ENCODE measurements at regions not wholly inside any gene's neighbourhood (a gene's known extent, or its start where the extent isn't known, plus 50 kb on each side); places are given as distances from the start of the nearest gene placed in this dataset.

GRCh38 chr4:96776920-96777527 lies 937.1 kb downstream of the PDHA2 start:
- DNase-seq (ENCODE audit: low spot score), result no peak

DNA sequence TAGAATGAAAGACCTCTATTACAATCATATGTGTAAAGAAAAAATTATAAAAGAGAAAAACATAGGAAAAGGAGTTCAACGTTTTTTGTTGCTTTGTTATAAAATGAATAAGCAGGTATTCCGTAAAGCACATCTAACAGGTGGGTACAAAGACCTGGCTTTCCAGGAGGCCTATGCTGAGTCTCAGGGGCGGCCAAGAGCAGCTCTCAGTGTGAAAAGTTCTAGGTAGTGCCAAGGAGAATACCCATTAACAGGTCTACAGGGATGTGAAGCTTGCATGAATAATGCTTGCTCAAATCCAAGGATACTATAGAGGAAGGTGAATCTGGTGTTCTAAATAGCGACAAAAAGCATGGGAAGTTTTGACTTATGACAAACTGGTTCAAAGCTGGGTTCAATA lies 944.4 kb downstream of the PDHA2 start:
- DNase-seq (ENCODE audit: low spot score), result no peak

DNA sequence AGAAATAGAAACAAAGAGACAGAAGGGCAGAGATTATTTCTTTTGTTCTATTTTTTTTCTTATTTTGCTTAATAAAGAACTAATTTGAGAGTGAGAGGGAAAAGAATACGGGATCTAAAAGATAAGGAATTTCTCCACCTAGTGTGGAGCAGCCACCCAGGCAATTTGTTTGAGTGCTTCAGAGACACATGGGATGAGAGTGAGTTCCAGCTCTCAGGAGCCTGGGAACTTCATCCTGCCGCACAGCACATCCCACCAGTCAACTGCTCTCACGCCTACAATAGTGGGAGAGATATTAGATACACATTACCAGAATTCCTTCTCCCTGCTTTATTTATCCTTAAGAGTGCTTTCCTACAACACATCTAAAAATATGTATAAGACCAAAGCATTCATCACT lies 946.4 kb downstream of the PDHA2 start:
- DNase-seq (ENCODE audit: low spot score), result no peak

GRCh38 chr4:96787766-96788165 lies 947.9 kb downstream of the PDHA2 start:
- no peak for DNase-seq (ENCODE audit: low spot score)

DNA sequence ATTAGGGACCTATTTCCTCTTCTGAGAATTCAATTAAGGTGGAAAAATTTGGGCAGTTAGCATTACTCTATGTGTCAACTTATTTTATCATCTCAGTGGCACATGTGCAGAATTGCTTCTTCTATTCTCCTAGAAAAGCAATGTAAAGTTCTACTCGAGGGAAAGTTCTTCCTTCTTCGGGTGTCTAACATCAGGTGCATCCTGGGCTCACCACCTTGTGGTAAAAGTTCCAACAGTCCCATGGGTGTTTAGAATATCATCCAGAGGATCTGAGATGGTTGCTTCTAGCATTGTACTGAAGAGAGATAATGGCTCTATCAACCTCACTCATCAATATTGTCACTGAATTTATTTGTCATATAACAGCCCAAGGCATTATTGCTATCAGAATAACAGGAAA lies 969.7 kb downstream of the PDHA2 start:
- DNase-seq (ENCODE audit: low spot score), result no peak

DNA sequence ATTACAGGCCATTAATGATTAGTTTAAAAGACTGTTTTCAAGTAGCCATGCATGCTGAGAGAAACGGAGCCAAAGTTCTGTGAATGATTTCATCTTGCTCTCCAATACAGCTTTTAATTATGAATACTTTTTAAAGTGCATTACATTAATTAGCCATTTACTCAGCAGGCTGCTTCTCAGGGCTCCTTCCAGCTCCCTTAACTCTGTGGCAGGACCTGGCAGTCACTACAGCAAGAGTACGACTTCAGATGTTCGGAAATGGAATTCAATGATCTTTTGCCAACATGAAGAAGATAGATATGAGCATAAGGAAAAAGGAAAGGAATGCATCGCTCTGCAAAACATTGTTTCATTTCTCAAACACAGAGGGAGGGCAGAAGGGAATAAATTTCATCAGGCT lies 987.2 kb downstream of the PDHA2 start:
- no peak for DNase-seq (ENCODE audit: low spot score)

- no peak for DNase-seq (ENCODE audit: low spot score)
Observed at GRCh38 chr4:96833831-96834230, 993.9 kb downstream of the PDHA2 start.

- DNase-seq (ENCODE audit: low spot score), result no peak
Observed at GRCh38 chr4:96835991-96836390, 996.1 kb downstream of the PDHA2 start.

GRCh38 chr4:96839441-96839840 lies 999.5 kb downstream of the PDHA2 start:
- DNase-seq (ENCODE audit: low spot score), result no peak

DNA sequence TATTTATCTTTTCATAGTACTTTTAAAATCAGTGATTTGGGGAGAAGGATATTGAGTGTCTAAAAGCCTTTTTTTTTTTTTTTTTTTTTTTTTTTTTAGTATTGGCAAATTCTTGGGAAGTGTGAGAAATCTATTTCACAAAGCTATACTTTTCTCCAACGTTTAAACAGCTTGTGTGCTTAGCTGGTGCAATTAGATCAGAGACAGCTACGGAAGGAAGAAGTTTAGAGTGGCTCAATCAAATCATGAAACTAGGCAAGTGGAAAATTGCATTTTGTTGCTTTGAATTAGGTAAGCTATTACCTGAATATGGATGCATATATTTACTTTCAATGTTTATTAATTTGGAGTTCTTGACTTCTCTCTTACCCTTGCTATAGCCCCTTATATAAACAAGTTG lies 1001.9 kb downstream of the PDHA2 start:
- DNase-seq (ENCODE audit: low spot score), result no peak

DNA sequence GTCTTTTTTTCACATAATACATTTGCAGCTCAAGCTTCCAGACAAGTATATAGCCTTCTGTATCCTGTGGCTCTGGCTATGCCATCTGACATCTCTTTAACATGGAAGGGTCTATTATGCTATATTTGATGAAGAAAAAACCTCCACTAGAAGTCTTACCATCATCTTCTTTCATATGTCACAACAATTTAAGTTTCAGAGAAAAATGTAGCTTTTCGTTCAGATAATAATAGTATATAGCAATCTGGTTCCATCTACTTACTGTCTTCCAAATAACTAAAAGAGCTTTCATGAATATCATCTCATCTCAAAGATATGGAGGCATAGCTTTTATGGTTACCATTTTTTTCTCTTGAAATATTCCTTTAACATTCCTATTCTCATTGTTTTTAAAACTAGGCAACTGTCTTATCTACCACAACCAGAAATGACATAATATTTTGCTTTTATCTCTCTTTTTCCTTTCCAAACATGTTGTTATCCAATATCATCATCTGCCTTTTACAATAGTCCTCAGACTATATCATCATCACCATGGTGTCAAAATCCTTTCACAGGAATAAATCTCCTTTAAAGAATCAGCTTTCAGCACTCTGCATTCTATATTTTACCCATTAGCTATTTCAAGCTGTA lies 1005.1 kb downstream of the PDHA2 start:
- DNase-seq (ENCODE audit: low spot score), result no peak

- DNase-seq (ENCODE audit: low spot score), result no peak
Observed at GRCh38 chr4:96845819-96846218, 1005.9 kb downstream of the PDHA2 start.

- DNase-seq (ENCODE audit: low spot score), result no peak
Observed at GRCh38 chr4:96874657-96875056, 1034.8 kb downstream of the PDHA2 start.

GRCh38 chr4:96879527-96879926 lies 1039.6 kb downstream of the PDHA2 start:
- DNase-seq (ENCODE audit: low spot score), result no peak

DNA sequence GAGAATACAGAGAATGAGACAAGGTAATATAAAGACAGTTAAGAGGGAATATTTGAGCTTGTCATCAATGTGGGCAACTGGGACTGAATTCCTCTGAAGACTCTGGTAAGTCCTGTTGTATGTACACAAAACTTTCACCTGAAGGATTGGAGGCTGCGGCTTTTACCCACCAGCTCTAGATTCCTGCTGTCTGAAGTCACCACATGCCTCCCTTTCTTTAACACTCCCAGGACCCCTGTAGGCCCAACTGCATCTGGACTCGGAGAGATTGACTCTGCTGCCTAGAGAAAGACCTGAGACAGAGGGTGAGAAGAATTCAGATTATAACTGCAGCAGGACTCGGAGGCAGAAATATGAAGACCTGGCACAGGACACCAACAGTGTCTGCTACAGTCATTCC lies 1048.0 kb downstream of the PDHA2 start:
- DNase-seq (ENCODE audit: low spot score), result no peak

GRCh38 chr4:96894621-96895020 lies 1054.7 kb downstream of the PDHA2 start:
- no peak for DNase-seq (ENCODE audit: low spot score)

DNA sequence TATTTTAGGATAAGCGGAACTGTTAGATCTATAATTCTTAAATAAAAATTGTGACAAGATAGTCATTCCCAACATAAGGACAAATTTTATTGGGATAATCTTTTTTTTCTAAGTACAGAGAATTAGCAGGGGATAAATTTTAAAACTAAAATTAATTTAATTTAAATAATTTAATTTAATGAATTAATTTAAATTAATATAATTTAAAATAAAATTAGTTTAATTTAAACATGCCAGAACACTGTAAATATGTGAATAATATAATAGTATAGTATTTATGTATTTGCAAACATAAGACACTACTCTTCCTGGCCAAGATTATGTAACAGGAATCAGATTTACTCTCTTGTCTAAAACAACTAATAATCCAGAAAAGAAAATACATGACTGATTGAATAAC lies 1055.9 kb downstream of the PDHA2 start:
- DNase-seq (ENCODE audit: low spot score), result no peak

- no peak for DNase-seq (ENCODE audit: low spot score)
Observed at GRCh38 chr4:96912716-96913115, 1072.8 kb downstream of the PDHA2 start.

DNA sequence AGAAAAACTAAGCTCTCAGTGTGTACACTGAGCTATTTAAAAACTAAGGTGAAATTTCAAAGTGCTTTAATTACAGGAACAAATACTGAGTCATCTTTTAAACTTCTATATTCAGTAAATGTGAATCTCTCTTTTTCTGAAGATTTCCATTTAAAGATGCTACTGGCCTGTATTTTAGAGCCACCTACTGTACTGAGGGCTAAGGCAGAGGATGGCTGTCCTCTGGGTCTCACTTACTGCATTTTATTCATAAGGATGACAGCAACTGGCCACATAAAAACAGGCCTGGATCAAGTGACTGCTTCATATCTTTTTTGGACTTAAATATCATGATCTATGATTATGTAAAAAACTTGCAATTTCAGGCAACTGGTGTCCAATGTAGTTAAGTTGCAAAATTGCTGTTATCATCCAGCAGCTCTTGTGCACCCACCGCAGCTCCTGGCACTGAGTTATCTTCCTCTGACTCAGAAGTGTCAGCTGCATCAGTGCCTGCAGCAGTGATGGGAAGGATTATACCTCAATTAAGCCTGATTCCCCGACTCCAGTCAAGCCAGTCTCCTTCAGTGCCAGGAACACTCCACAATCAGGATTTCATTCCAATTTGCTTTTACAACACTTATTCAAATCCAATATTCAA lies 1073.7 kb downstream of the PDHA2 start:
- DNase-seq (ENCODE audit: low spot score), result no peak

- no peak for DNase-seq (ENCODE audit: low spot score)
Observed at GRCh38 chr4:96916711-96917110, 1076.8 kb downstream of the PDHA2 start.

DNA sequence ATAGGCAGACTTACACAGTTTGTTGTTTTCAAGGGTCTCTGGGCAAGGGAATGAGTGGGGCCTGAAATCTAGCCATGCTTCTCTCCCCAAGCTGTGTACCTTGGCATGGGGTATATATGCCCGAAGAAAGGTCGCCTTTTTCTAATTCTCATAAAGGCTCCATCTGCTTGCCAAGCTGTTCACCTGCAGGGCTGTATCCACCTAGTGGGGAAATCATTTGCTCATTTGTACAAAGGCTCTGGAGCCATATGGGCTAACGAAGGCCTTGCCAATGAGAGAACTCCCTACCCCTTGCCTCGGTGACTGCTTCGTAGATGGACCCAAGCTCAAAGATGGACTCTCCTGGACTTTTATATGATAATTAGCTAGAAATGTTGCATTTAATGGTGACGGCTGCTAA lies 1097.0 kb downstream of the PDHA2 start:
- DNase-seq (ENCODE audit: low spot score), result no peak

DNA sequence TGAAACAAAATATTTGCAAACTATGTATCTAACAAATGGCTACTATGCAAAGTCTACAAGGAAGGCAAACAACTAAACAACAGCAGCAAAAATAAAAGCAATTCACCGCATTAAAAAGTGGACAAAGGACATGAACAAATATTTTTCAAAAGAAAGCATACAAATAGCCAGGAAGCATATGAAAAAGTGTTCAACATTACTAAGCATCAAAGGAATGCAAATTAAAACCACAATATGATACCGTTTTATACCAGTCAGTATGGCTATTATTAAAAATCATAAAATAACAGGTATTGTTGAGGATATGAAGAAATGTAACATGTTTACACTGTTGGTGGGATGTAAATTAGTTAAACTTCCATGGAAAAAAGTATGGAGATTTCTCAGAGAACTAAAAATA lies 1106.7 kb downstream of the PDHA2 start:
- no peak for DNase-seq (ENCODE audit: low spot score)

DNA sequence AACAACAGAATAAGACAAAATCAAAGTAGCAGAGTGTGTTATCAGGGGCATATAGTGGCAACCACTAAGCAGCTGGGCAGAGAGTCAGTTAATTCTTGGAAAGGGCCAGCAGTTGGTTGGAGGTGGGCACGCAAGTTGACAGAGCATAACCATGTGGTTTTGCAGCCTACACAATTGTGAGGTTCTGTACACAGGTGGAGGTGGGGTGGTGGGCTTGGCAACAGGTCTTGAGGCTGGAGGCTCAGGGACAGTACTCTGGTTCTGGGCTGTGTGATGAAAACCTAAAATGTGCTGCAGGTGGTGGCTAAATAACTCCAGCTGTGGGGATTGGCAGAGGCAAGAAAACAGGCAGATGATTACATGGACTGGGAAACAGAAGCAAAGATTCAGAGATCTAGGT lies 1112.7 kb downstream of the PDHA2 start:
- DNase-seq (ENCODE audit: low spot score), result no peak

DNA sequence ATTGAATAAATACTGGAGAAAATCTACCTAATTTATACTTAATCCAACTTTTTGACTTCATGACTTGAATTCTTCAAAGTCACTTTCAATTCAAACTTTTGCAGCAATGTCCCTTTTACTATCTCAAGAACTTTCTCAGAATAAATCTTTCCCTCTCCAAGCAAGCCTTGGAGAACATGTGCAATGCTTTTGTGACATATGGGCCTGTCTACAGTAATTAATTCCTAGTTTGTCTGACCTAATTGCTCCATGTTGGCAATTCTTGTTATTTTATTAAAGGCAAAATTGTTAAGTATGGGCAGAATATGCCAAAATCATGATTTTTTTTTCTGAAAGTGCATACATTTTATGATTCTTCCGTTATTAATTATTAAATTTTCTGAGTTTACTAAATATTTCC lies 1115.3 kb downstream of the PDHA2 start:
- DNase-seq (ENCODE audit: low spot score), result no peak
